GM23338 (cell line): ENCODE measurements at regions not wholly inside any gene's neighbourhood (a gene's known extent, or its start where the extent isn't known, plus 50 kb on each side); places are given as distances from the start of the nearest gene placed in this dataset.

Experiments used
- ATAC-seq: fragments of 200-7000 bp; cut with Tn5 transposase; 3 replicates; pipeline ENCODE4 v1.9.1; 2020
- DNase-seq: peaks from one replicate; pipeline ENCODE4 v3.0.0-alpha.2; 2015; ENCODE audit warnings: low spot score
- H2AFZ ChIP-seq: fragments of 200-600 bp; sonication (generic); 2 replicates; pipeline ENCODE4 v1.8.0; 2016; ENCODE audit warnings: antibody characterized with exemption, mild to moderate bottlenecking, moderate library complexity
- H3F3A ChIP-seq: fragments of 200-600 bp; sonication (generic); replicated peaks from 2 replicates; pipeline ENCODE4 v1.8.0; 2017; ENCODE audit warnings: antibody characterized with exemption, mixed run types, low read depth
- H3K27ac ChIP-seq: fragments of 200-600 bp; sonication (generic); 2 replicates; pipeline ENCODE4 v1.6.1; 2016; ENCODE audit warnings: low read depth
- H3K27me3 ChIP-seq: fragments of 200-600 bp; sonication (generic); 2 replicates; pipeline ENCODE4 v1.8.0; 2016; ENCODE audit warnings: mild to moderate bottlenecking, mixed run types, moderate library complexity; ENCODE audit not compliant: insufficient read depth
- H3K36me3 ChIP-seq: fragments of 200-600 bp; sonication (generic); 2 replicates; pipeline ENCODE4 v1.8.0; 2016; ENCODE audit warnings: mild to moderate bottlenecking; ENCODE audit not compliant: insufficient read depth
- H3K4me1 ChIP-seq: fragments of 200-600 bp; sonication (generic); 2 replicates; pipeline ENCODE4 v1.8.0; 2016; ENCODE audit warnings: mild to moderate bottlenecking, moderate library complexity; ENCODE audit not compliant: insufficient read depth
- H3K4me2 ChIP-seq: fragments of 200-600 bp; sonication (generic); 2 replicates; pipeline ENCODE4 v1.7.1; 2017; ENCODE audit warnings: mixed run types
- H3K4me3 ChIP-seq: fragments of 200-600 bp; sonication (generic); 2 replicates; pipeline ENCODE4 v1.6.1; 2016; ENCODE audit warnings: mixed run types
- H3K79me2 ChIP-seq: fragments of 200-600 bp; sonication (generic); replicated peaks from 2 replicates; pipeline ENCODE4 v1.8.0; 2017; ENCODE audit warnings: mild to moderate bottlenecking; ENCODE audit not compliant: insufficient read depth
- H3K9me2 ChIP-seq: fragments of 200-600 bp; sonication (generic); 2 replicates; pipeline ENCODE4 v1.8.0; 2017; ENCODE audit not compliant: insufficient read depth
- H4K20me1 ChIP-seq: fragments of 200-600 bp; sonication (generic); replicated peaks from 2 replicates; pipeline ENCODE4 v1.8.0; 2017; ENCODE audit warnings: mild to moderate bottlenecking; ENCODE audit not compliant: insufficient read depth
- H3K27ac Mint-ChIP-seq: 2 replicates; pipeline ENCODE4 v1.8.0; 2020; ENCODE audit warnings: inconsistent platforms, mild to moderate bottlenecking, moderate library complexity, mixed read lengths
- H3K27me3 Mint-ChIP-seq: 3 replicates; pipeline ENCODE4 v1.8.0; 2022; ENCODE audit warnings: low read depth, mild to moderate bottlenecking, moderate library complexity, mixed read lengths, inconsistent platforms; ENCODE audit not compliant: insufficient read depth, poor library complexity
- H3K36me3 Mint-ChIP-seq: 3 replicates; pipeline ENCODE4 v1.8.0; 2021; ENCODE audit warnings: low read depth, mild to moderate bottlenecking, inconsistent platforms, moderate library complexity, mixed read lengths
- H3K4me1 Mint-ChIP-seq: 3 replicates; pipeline ENCODE4 v1.8.0; 2020; ENCODE audit warnings: mild to moderate bottlenecking, inconsistent platforms, mixed read lengths
- H3K4me3 Mint-ChIP-seq: 3 replicates; pipeline ENCODE4 v1.8.0; 2021; ENCODE audit warnings: moderate library complexity, mild to moderate bottlenecking, inconsistent platforms, mixed read lengths
- H3K9me3 Mint-ChIP-seq: 3 replicates; pipeline ENCODE4 v1.8.0; 2020; ENCODE audit warnings: moderate library complexity, mild to moderate bottlenecking, inconsistent platforms, mixed read lengths
- CREB1 ChIP-seq: fragments of 250-450 bp; sonication (Bioruptor Pico); IDR thresholded peaks from 2 replicates; pipeline ENCODE4 v1.5.0; 2020; ENCODE audit warnings: low read depth, mild to moderate bottlenecking, moderate library complexity
- JUNB ChIP-seq: IDR thresholded peaks from one replicate; pipeline ENCODE4 v1.6.1; 2016; ENCODE audit warnings: antibody characterized with exemption; ENCODE audit not compliant: unreplicated experiment
- NANOG ChIP-seq: IDR thresholded peaks from 2 replicates; pipeline ENCODE4 v1.6.1; 2016; ENCODE audit warnings: antibody characterized with exemption, borderline replicate concordance
- POLR2AphosphoS5 ChIP-seq: IDR thresholded peaks from 2 replicates; pipeline ENCODE4 v1.6.1; 2016; ENCODE audit warnings: antibody characterized with exemption, low read depth
- ZNF114 ChIP-seq: fragments of 250-450 bp; sonication (Bioruptor Pico); IDR thresholded peaks from 2 replicates; pipeline ENCODE4 v1.5.0; 2020; ENCODE audit warnings: mild to moderate bottlenecking, moderate library complexity
- ZNF331 ChIP-seq: fragments of 250-450 bp; sonication (Bioruptor Pico); IDR thresholded peaks from 2 replicates; pipeline ENCODE4 v1.5.0; 2020; ENCODE audit warnings: low read depth, mild to moderate bottlenecking, moderate library complexity
- TF ChIP-seq, protein P1 (sequence below): IDR thresholded peaks from 2 replicates; pipeline ENCODE4 v1.6.1; 2016; ENCODE audit warnings: antibody characterized with exemption
- TF ChIP-seq, protein P2 (sequence below): fragments of 250-450 bp; sonication (Bioruptor Pico); IDR thresholded peaks from 2 replicates; pipeline ENCODE4 v1.5.0; 2020; ENCODE audit warnings: mild to moderate bottlenecking, moderate library complexity
- TF ChIP-seq, protein P3 (sequence below), 2 experiments: fragments of 200-600 bp in 1 of 2; sonication (generic) in 1 of 2; conservative IDR thresholded peaks; 2 replicates each; pipeline versions ENCODE4 v1.5.1 to v1.6.1; 2016 to 2017; ENCODE audit warnings: antibody characterized with exemption in 2 of 2, low read depth in 2 of 2, mild to moderate bottlenecking in 2 of 2, moderate library complexity in 1 of 2

DNA sequence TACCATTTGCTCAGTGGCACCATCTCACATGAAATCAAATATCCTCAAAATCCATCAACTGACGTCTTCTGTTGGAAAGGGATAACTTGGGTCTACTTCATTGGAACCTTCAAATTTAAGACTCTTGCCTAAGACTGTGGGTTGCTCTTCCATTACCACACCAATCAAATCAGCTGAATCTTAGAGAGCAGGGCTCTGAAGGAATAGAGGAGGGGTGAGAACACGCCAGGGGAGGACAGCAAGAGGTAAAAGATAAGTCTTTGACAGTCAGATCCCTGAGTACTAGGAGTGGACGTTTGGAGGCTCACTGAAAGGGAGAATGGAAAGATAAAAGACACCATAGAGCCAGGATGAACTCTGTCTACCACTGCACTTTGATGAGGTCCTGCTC, 107.5 kb downstream of the CCDC71L start:
- Mint-ChIP-seq H3K4me3 (no peak overlapping the region), H3K27me3 (no peaks in the 10 kb centered on the region), H3K36me3 (no peaks in the 10 kb centered on the region), H3K9me3 (peaks cover 5% of the 10 kb centered on the region; the same call in 1 of the 3 replicates), H3K4me1 (no peaks in the 10 kb centered on the region), H3K27ac (no peak overlapping the region)
- no peak for DNase-seq
- no peaks in the 10 kb centered on the region for H3K79me2 ChIP-seq
- ATAC-seq: no peak
- no peaks in the 10 kb centered on the region for H4K20me1 ChIP-seq
- H3K4me1 ChIP-seq: no peaks in the 10 kb centered on the region
- no peak overlapping the region for H3K4me3 ChIP-seq
- H3K9me2 ChIP-seq: peaks cover 8% of the 10 kb centered on the region; the same call in 1 of the 2 replicates
- TF ChIP-seq ZNF114 (CRISPR knock-in tag): no peak
- TF ChIP-seq, protein P1, sequence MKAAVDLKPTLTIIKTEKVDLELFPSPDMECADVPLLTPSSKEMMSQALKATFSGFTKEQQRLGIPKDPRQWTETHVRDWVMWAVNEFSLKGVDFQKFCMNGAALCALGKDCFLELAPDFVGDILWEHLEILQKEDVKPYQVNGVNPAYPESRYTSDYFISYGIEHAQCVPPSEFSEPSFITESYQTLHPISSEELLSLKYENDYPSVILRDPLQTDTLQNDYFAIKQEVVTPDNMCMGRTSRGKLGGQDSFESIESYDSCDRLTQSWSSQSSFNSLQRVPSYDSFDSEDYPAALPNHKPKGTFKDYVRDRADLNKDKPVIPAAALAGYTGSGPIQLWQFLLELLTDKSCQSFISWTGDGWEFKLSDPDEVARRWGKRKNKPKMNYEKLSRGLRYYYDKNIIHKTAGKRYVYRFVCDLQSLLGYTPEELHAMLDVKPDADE: no peak
- no peak for TF ChIP-seq CREB1 (CRISPR knock-in tag)
- TF ChIP-seq, protein P2, sequence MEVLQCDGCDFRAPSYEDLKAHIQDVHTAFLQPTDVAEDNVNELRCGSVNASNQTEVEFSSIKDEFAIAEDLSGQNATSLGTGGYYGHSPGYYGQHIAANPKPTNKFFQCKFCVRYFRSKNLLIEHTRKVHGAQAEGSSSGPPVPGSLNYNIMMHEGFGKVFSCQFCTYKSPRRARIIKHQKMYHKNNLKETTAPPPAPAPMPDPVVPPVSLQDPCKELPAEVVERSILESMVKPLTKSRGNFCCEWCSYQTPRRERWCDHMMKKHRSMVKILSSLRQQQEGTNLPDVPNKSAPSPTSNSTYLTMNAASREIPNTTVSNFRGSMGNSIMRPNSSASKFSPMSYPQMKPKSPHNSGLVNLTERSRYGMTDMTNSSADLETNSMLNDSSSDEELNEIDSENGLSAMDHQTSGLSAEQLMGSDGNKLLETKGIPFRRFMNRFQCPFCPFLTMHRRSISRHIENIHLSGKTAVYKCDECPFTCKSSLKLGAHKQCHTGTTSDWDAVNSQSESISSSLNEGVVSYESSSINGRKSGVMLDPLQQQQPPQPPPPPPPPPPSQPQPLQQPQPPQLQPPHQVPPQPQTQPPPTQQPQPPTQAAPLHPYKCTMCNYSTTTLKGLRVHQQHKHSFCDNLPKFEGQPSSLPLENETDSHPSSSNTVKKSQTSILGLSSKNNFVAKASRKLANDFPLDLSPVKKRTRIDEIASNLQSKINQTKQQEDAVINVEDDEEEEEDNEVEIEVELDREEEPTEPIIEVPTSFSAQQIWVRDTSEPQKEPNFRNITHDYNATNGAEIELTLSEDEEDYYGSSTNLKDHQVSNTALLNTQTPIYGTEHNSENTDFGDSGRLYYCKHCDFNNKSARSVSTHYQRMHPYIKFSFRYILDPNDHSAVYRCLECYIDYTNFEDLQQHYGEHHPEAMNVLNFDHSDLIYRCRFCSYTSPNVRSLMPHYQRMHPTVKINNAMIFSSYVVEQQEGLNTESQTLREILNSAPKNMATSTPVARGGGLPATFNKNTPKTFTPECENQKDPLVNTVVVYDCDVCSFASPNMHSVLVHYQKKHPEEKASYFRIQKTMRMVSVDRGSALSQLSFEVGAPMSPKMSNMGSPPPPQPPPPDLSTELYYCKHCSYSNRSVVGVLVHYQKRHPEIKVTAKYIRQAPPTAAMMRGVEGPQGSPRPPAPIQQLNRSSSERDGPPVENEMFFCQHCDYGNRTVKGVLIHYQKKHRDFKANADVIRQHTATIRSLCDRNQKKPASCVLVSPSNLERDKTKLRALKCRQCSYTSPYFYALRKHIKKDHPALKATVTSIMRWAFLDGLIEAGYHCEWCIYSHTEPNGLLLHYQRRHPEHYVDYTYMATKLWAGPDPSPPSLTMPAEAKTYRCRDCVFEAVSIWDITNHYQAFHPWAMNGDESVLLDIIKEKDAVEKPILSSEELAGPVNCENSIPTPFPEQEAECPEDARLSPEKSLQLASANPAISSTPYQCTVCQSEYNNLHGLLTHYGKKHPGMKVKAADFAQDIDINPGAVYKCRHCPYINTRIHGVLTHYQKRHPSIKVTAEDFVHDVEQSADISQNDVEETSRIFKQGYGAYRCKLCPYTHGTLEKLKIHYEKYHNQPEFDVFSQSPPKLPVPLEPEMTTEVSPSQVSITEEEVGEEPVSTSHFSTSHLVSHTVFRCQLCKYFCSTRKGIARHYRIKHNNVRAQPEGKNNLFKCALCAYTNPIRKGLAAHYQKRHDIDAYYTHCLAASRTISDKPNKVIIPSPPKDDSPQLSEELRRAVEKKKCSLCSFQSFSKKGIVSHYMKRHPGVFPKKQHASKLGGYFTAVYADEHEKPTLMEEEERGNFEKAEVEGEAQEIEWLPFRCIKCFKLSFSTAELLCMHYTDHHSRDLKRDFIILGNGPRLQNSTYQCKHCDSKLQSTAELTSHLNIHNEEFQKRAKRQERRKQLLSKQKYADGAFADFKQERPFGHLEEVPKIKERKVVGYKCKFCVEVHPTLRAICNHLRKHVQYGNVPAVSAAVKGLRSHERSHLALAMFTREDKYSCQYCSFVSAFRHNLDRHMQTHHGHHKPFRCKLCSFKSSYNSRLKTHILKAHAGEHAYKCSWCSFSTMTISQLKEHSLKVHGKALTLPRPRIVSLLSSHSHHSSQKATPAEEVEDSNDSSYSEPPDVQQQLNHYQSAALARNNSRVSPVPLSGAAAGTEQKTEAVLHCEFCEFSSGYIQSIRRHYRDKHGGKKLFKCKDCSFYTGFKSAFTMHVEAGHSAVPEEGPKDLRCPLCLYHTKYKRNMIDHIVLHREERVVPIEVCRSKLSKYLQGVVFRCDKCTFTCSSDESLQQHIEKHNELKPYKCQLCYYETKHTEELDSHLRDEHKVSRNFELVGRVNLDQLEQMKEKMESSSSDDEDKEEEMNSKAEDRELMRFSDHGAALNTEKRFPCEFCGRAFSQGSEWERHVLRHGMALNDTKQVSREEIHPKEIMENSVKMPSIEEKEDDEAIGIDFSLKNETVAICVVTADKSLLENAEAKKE (CRISPR knock-in tag): no peak
- TF ChIP-seq JUNB: no peak
- TF ChIP-seq POLR2AphosphoS5: no peak
- TF ChIP-seq NANOG: no peak
- TF ChIP-seq ZNF331 (CRISPR knock-in tag): no peak
- TF ChIP-seq, protein P3, sequence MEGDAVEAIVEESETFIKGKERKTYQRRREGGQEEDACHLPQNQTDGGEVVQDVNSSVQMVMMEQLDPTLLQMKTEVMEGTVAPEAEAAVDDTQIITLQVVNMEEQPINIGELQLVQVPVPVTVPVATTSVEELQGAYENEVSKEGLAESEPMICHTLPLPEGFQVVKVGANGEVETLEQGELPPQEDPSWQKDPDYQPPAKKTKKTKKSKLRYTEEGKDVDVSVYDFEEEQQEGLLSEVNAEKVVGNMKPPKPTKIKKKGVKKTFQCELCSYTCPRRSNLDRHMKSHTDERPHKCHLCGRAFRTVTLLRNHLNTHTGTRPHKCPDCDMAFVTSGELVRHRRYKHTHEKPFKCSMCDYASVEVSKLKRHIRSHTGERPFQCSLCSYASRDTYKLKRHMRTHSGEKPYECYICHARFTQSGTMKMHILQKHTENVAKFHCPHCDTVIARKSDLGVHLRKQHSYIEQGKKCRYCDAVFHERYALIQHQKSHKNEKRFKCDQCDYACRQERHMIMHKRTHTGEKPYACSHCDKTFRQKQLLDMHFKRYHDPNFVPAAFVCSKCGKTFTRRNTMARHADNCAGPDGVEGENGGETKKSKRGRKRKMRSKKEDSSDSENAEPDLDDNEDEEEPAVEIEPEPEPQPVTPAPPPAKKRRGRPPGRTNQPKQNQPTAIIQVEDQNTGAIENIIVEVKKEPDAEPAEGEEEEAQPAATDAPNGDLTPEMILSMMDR (conservative IDR thresholded peaks at IDR 0.05; ENCODE audit: low read depth in 2 of 2): no peak
- H3F3A ChIP-seq: no peaks in the 10 kb centered on the region
- no peak overlapping the region for H3K27ac ChIP-seq
- no peaks in the 10 kb centered on the region for H3K36me3 ChIP-seq
- no peaks in the 10 kb centered on the region for H3K27me3 ChIP-seq
- H3K4me2 ChIP-seq: no peak overlapping the region
- no peak overlapping the region for H2AFZ ChIP-seq
